HAP-1 (cell line): ENCODE measurements at regions not wholly inside any gene's neighbourhood (a gene's known extent, or its start where the extent isn't known, plus 50 kb on each side); places are given as distances from the start of the nearest gene placed in this dataset.
"Not testable (repeated sequence)": the region's sequence is repeated elsewhere in the genome, so short reads cannot be mapped to it uniquely, and the experiment has no call there.

Experiments used
- DNase-seq, 2 experiments: peaks; one replicate each; pipeline ENCODE4 v3.0.0-alpha.2; 2016 to 2020; ENCODE audit warnings: low spot score in 2 of 2
- H3K27me3 ChIP-seq: fragments of 250-450 bp; sonication (Bioruptor Pico); 2 replicates; pipeline ENCODE4 v1.5.1; 2020; ENCODE audit warnings: low read depth, mild to moderate bottlenecking, moderate library complexity
- H3K36me3 ChIP-seq: fragments of 250-450 bp; sonication (Bioruptor Pico); replicated peaks from 2 replicates; pipeline ENCODE4 v1.5.1; 2020; ENCODE audit warnings: mild to moderate bottlenecking
- H3K4me1 ChIP-seq: fragments of 250-450 bp; sonication (Bioruptor Pico); 2 replicates; pipeline ENCODE4 v1.5.1; 2020; ENCODE audit warnings: mild to moderate bottlenecking
- H3K4me3 ChIP-seq: fragments of 250-450 bp; sonication (Bioruptor Pico); 2 replicates; pipeline ENCODE4 v1.5.1; 2020; ENCODE audit warnings: mild to moderate bottlenecking, moderate library complexity
- H3K9me3 ChIP-seq: fragments of 250-450 bp; sonication (Bioruptor Pico); 2 replicates; pipeline ENCODE4 v1.5.1; 2020; ENCODE audit warnings: mild to moderate bottlenecking, moderate library complexity
- in situ Hi-C: fragments of 300-500 bp; cut with MboI; formaldehyde crosslinking; loops from 3 replicates; pipeline ENCODE4 v1.14.3; 2020; ENCODE audit warnings: low sequenced_read_pairs, inconsistent platforms, mixed read lengths

DNA sequence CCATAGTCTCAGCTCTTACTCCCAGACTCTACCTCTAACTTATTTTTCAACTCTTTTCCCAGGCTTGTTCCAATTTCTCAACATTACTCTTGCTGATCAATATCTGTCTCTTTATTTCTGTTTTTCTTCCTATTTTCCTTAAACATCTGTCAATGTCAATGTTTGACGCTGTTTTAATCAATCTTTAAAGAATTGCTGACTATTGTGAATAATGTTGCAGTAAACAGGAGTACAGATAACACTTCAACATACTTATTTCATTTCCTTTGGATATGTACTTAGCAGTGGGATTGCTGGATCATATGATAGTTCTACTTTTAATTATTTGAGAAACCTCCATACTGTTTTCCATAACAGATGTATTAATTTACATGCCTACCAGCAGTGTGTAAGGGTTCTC, 229.0 kb downstream of the TRIM36 start:
- in situ Hi-C loops, result no loop called here
- Histone ChIP-seq H3K4me1 (no peaks in the 10 kb centered on the region), H3K36me3 (no peaks in the 10 kb centered on the region), H3K4me3 (no peak overlapping the region), H3K27me3 (no peaks in the 10 kb centered on the region), H3K9me3 (no peaks in the 10 kb centered on the region)
- DNase-seq, result no peak

DNA sequence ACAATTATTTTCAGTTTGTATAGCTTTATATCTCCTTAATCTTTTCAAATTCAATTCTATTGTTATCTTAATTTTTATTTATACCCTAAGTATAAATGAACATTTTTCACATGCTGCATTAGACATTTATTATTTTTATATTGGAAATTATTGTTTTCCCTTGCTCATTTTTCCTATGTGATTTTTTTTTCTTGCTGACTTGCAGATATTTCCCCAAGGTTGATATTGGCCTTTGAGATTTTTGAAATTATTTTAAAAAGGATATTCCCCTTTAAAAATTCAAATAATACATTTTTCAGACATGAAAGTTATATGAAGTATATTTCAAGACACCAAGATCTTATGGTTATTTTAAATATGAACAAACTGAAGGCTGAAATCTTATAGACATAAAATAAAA, 234.2 kb downstream of the TRIM36 start:
- in situ Hi-C loops, result no loop called here
- no peaks in the 10 kb centered on the region for H3K9me3 ChIP-seq
- no peaks in the 10 kb centered on the region for H3K36me3 ChIP-seq
- H3K4me3 ChIP-seq, result no peak overlapping the region
- DNase-seq, result no peak
- no peaks in the 10 kb centered on the region for H3K27me3 ChIP-seq
- H3K4me1 ChIP-seq, result no peaks in the 10 kb centered on the region

DNA sequence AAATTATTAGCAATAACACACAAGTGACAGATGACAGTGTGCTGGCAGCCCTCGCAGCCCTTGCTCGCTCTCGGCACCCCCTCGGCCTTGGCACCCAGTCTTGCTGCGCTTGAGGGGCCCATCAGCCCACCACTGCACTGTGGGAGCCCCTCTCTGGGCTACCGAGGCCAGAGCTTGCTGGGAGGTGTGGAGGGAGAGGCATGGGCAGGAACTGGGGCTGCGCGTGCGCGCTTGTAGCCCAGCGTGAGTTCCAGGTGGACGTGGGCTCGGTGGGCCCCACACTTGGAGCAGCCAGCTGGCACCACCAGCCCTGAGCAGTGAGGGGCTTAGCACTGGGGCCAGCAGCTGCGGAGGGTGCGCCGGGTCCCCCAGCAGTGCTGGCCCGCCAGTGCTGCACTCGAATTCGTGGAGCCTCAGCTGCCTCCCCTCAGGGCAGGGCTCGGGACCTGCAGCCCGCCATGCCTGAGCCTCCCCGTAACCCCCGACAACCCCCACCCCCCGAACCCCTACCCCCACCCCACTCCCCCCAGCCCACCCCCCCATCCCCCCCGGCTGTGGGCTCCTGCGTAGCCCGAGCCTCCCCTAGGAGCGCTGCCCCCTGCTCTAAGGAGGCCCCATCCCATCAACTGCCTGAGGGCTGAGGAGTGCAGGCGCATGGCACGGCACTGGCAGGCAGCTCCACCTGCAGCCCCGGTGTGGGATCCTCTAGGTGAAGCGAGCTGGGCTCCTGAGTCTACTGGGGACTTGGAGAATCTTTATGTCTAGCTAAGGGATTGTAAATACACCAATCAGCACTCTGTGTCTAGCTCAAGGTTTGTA, 240.9 kb downstream of the TRIM36 start:
- Histone ChIP-seq H3K4me1 (no peaks in the 10 kb centered on the region), H3K4me3 (no peak overlapping the region), H3K36me3 (no peaks in the 10 kb centered on the region), H3K9me3 (no peaks in the 10 kb centered on the region), H3K27me3 (no peaks in the 10 kb centered on the region)
- no peak for DNase-seq
- in situ Hi-C loops, result no loop called here

GRCh38 chr5:114924769-114925168, 244.9 kb downstream of the TRIM36 start:
- in situ Hi-C loops, result no loop called here
- H3K9me3 ChIP-seq, result no peaks in the 10 kb centered on the region
- no peaks in the 10 kb centered on the region for H3K27me3 ChIP-seq
- no peaks in the 10 kb centered on the region for H3K4me1 ChIP-seq
- DNase-seq, result peak in 1 of 2 experiments; percentile 15
- no peaks in the 10 kb centered on the region for H3K36me3 ChIP-seq
- no peak overlapping the region for H3K4me3 ChIP-seq

- Histone ChIP-seq H3K4me1 (no peaks in the 10 kb centered on the region), H3K9me3 (no peaks in the 10 kb centered on the region)
- in situ Hi-C loops, result no loop called here
Observed at GRCh38 chr5:114912189-114912920, 257.4 kb downstream of the TRIM36 start.

DNA sequence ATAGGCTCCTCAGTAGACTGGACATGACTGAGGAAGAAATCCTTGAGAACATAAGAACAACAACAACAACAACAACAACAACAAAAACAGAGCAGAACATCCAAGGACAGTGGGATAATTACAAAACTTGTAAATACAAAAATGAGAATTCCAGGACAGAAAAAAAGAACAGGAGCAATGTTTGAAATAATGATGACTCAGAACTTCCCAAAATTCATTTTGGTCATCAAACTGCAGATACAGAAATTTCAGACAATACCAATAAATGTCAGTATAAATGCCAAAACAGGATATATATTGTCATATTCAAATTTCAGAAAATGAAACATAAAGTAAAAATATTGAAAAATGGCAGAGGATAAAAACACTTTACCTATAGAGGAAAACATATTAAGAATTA, 259.0 kb downstream of the TRIM36 start:
- Histone ChIP-seq H3K36me3 (no peaks in the 10 kb centered on the region), H3K27me3 (no peaks in the 10 kb centered on the region), H3K4me1 (no peaks in the 10 kb centered on the region), H3K9me3 (no peaks in the 10 kb centered on the region), H3K4me3 (no peak overlapping the region)
- in situ Hi-C loops, result no loop called here
- no peak for DNase-seq

More at GRCh38 chr5:114912189-114912920, 257.4 kb downstream of the TRIM36 start:
- DNase-seq, result no peak
- H3K4me3 ChIP-seq, result no peak overlapping the region
- no peaks in the 10 kb centered on the region for H3K36me3 ChIP-seq
- H3K27me3 ChIP-seq, result no peaks in the 10 kb centered on the region

DNA sequence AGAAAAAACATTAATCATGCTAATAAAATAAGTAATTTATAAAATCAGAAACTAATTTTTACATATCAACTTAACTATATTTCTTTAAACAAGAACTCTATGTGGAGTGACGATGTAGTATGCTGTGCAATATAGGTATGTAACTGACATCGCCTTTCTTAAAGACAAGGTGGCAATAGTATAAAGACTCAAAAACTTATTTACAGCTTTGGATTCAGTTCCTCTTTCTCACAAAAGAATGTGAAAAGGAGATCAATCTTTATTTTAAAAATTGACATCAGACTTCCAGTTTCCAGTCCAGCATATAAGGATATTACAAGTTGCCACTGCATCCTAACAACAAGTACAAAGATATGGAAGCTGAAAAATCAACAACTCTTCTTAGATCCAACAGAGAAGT, 260.3 kb downstream of the TRIM36 start:
- in situ Hi-C loops, result no loop called here
- H3K9me3 ChIP-seq, result no peaks in the 10 kb centered on the region
- DNase-seq, result no peak
- no peaks in the 10 kb centered on the region for H3K4me1 ChIP-seq
- no peaks in the 10 kb centered on the region for H3K27me3 ChIP-seq
- no peak overlapping the region for H3K4me3 ChIP-seq
- no peaks in the 10 kb centered on the region for H3K36me3 ChIP-seq

DNA sequence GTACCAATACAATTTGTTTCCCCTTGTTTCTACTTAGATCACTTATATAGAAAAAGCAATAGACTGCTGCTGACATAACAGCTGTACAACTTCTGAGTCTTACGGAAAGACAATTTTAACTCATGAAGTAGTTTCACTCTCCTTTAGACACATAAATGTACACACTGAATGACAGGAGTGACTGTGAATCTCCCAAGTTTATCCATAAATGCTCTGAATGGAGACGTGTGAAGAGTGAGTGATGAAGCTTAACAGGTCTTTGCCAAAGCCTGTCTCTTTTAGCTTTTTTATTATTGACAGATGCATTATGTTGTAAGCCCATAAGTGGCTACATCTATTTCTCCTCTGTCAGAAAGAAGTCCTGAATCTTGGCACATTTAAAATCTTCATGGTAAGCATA, 265.9 kb downstream of the TRIM36 start:
- in situ Hi-C loops, result no loop called here
- Histone ChIP-seq H3K4me3 (no peak overlapping the region), H3K27me3 (no peaks in the 10 kb centered on the region), H3K4me1 (no peaks in the 10 kb centered on the region), H3K36me3 (no peaks in the 10 kb centered on the region), H3K9me3 (no peaks in the 10 kb centered on the region)
- no peak for DNase-seq

DNA sequence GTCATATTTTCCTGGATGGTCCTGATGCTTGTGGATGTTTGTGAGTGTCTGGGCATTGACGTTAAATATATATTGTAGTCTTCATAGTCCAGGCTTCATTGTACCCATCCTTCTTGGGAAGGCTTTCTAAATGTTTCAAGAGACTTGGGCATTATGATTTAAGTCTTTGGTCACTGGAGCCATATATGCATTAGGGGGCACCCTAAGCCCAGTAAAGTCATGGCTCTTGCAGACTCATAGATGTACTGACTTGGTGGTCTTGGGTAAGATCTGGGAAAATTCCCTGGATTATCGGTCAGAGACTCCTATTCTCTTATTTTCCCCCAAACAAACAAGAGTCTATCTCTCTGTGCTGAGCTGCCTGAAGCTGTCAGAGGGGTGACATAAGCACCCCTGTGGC, 271.1 kb downstream of the TRIM36 start:
- Histone ChIP-seq H3K36me3 (no peaks in the 10 kb centered on the region), H3K4me3 (no peak overlapping the region), H3K9me3 (no peaks in the 10 kb centered on the region), H3K27me3 (no peaks in the 10 kb centered on the region), H3K4me1 (no peaks in the 10 kb centered on the region)
- no peak for DNase-seq
- in situ Hi-C loops, result no loop called here

GRCh38 chr5:114883675-114884074, 286.0 kb downstream of the TRIM36 start:
- no peak for DNase-seq
- Histone ChIP-seq H3K4me3 (no peak overlapping the region), H3K4me1 (no peaks in the 10 kb centered on the region), H3K36me3 (no peaks in the 10 kb centered on the region), H3K27me3 (no peaks in the 10 kb centered on the region), H3K9me3 (no peaks in the 10 kb centered on the region)
- in situ Hi-C loops, result no loop called here

DNA sequence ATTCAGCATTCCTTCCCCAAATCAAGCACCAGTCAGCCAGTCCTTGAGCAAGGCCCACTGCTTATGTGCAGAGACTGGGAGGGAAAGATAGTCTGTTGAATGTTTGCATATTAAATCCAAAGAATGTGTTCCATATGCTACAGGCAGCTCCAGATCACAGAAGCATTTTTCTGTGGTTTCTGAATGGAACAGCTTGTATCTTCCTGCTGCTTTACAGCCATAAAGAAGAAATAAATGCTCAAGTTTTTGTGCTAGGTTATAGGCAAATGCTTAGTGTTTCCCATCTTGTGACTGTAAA, 310.3 kb downstream of the TRIM36 start:
- Histone ChIP-seq H3K4me3 (no peak overlapping the region), H3K36me3 (no peaks in the 10 kb centered on the region), H3K27me3 (no peaks in the 10 kb centered on the region), H3K9me3 (no peaks in the 10 kb centered on the region), H3K4me1 (no peaks in the 10 kb centered on the region)
- in situ Hi-C loops, result no loop called here
- DNase-seq, result no peak

DNA sequence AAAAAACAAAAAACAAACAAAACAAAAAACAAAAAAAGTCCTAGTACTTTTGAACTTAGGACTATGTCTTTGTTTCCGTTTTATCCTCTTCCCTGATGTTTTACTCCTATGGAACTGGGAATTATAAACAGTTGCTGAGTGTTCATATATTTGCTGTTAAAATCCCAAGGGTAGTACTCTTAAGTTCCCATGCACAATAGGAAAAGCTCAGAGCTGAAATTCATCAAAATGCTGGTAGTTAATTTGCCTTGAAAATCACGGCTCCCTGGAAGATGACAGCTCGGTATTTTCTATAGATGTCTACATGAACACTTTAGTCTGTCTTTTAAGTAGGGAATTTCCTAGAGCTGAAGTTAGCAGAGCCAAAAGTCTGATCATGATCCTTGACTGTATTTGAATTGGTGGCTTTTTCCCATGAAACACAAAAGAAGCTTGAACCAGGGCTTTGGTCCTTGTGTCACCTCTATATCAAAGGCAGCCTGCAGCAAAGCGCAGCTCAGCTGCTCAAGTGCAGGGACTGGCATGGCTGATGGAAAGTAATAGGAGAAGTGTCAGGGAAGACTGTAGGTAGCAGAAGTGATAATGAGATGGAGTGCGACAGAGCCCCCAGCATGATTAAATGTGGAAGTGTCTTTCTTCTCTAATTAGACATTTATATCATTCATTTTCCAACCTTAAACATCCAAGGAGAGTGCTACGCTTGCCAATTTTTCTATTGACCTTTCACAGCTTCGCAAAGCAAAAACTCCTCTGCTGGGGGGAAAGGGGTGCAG, 310.9 kb downstream of the TRIM36 start:
- no peak for DNase-seq
- Histone ChIP-seq H3K4me3 (no peak overlapping the region), H3K36me3 (no peaks in the 10 kb centered on the region), H3K4me1 (no peaks in the 10 kb centered on the region), H3K9me3 (no peaks in the 10 kb centered on the region), H3K27me3 (no peaks in the 10 kb centered on the region)
- in situ Hi-C loops, result no loop called here

- in situ Hi-C loops, result no loop called here
- no peaks in the 10 kb centered on the region for H3K36me3 ChIP-seq
- H3K27me3 ChIP-seq, result no peaks in the 10 kb centered on the region
- DNase-seq, result peak in 1 of 2 experiments; percentile 40
- H3K4me3 ChIP-seq, result no peak overlapping the region
- no peaks in the 10 kb centered on the region for H3K9me3 ChIP-seq
- H3K4me1 ChIP-seq, result no peaks in the 10 kb centered on the region
Observed at GRCh38 chr5:114857941-114858551, 311.7 kb downstream of the TRIM36 start.

GRCh38 chr5:114844711-114845110, 325.0 kb downstream of the TRIM36 start:
- DNase-seq, result peak in 1 of 2 experiments; percentile 9
- H3K4me3 ChIP-seq, in situ Hi-C loops, H3K4me1 ChIP-seq, H3K36me3 ChIP-seq, H3K27me3 ChIP-seq, H3K9me3 ChIP-seq: not testable (repeated sequence)
